ENCODE measurements at regions not wholly inside any gene's neighbourhood (a gene's known extent, or its start where the extent isn't known, plus 50 kb on each side); places are given as distances from the start of the nearest gene placed in this dataset.
A peak's percentile ranks its signal among the peaks of the same experiment; 100 is the strongest.

- DNase-seq (ENCODE audit: insufficient read length, low spot score, missing footprints) = no peak
- TF ChIP-seq CTCF (IDR thresholded peaks at IDR 0.05; ENCODE audit: extremely low read depth, low read depth, low read length) = no peak
- Histone ChIP-seq H3K27ac (ENCODE audit: low read depth, low read length) (no peak overlapping the region), H3K27me3 (ENCODE audit: insufficient read depth, low read length) (no peaks in the 10 kb centered on the region), H3K4me2 (ENCODE audit: insufficient read depth, low read length) (no peak overlapping the region), H2AFZ (ENCODE audit: low read length) (no peak overlapping the region), H3K79me2 (ENCODE audit: insufficient read depth, low read length) (no peaks in the 10 kb centered on the region), H3K4me1 (ENCODE audit: insufficient read depth, low read length) (peaks cover 20% of the 10 kb centered on the region), H3K9me3 (ENCODE audit: low read depth, low read length) (peaks cover 6% of the 10 kb centered on the region), H3K36me3 (ENCODE audit: insufficient read depth, low read length) (no peaks in the 10 kb centered on the region), H3K4me3 (ENCODE audit: insufficient read depth, low read length) (no peak overlapping the region), H4K20me1 (ENCODE audit: insufficient read depth, low read length) (no peaks in the 10 kb centered on the region)
Measured at GRCh38 chr2:236639461-236640235, 70.0 kb downstream of the ACKR3 start.

GRCh38 chr2:236641051-236641726, 71.6 kb downstream of the ACKR3 start:
- Histone ChIP-seq H3K36me3 (ENCODE audit: insufficient read depth, low read length) (no peaks in the 10 kb centered on the region), H3K79me2 (ENCODE audit: insufficient read depth, low read length) (no peaks in the 10 kb centered on the region), H3K9me3 (ENCODE audit: low read depth, low read length) (peaks cover 6% of the 10 kb centered on the region), H3K27me3 (ENCODE audit: insufficient read depth, low read length) (no peaks in the 10 kb centered on the region), H3K4me3 (ENCODE audit: insufficient read depth, low read length) (no peak overlapping the region), H2AFZ (ENCODE audit: low read length) (no peak overlapping the region), H3K4me2 (ENCODE audit: insufficient read depth, low read length) (no peak overlapping the region), H3K27ac (ENCODE audit: low read depth, low read length) (no peak overlapping the region), H4K20me1 (ENCODE audit: insufficient read depth, low read length) (no peaks in the 10 kb centered on the region), H3K4me1 (ENCODE audit: insufficient read depth, low read length) (peaks cover 20% of the 10 kb centered on the region)
- no peak for DNase-seq (ENCODE audit: insufficient read length, low spot score, missing footprints)
- TF ChIP-seq CTCF (IDR thresholded peaks at IDR 0.05; ENCODE audit: extremely low read depth, low read depth, low read length) = no peak

- Histone ChIP-seq H3K27ac (ENCODE audit: low read depth, low read length) (peak overlapping the region; percentile 98), H3K36me3 (ENCODE audit: insufficient read depth, low read length) (no peaks in the 10 kb centered on the region), H3K4me3 (ENCODE audit: insufficient read depth, low read length) (peak overlapping the region; percentile 24), H3K4me2 (ENCODE audit: insufficient read depth, low read length) (peak overlapping the region; percentile 82), H3K9me3 (ENCODE audit: low read depth, low read length) (peaks cover 6% of the 10 kb centered on the region), H3K27me3 (ENCODE audit: insufficient read depth, low read length) (no peaks in the 10 kb centered on the region), H3K79me2 (ENCODE audit: insufficient read depth, low read length) (no peaks in the 10 kb centered on the region), H4K20me1 (ENCODE audit: insufficient read depth, low read length) (no peaks in the 10 kb centered on the region), H2AFZ (ENCODE audit: low read length) (no peak overlapping the region), H3K4me1 (ENCODE audit: insufficient read depth, low read length) (peaks cover 20% of the 10 kb centered on the region)
- no peak for DNase-seq (ENCODE audit: insufficient read length, low spot score, missing footprints)
- TF ChIP-seq CTCF (IDR thresholded peaks at IDR 0.05; ENCODE audit: extremely low read depth, low read depth, low read length) = no peak
Measured at GRCh38 chr2:236642125-236642524, 72.5 kb downstream of the ACKR3 start.

- Histone ChIP-seq H4K20me1 (ENCODE audit: insufficient read depth, low read length) (no peaks in the 10 kb centered on the region), H3K27me3 (ENCODE audit: insufficient read depth, low read length) (no peaks in the 10 kb centered on the region), H3K4me1 (ENCODE audit: insufficient read depth, low read length) (peaks cover 18% of the 10 kb centered on the region), H3K27ac (ENCODE audit: low read depth, low read length) (peak overlapping the region; percentile 98), H3K36me3 (ENCODE audit: insufficient read depth, low read length) (no peaks in the 10 kb centered on the region), H3K4me2 (ENCODE audit: insufficient read depth, low read length) (peak overlapping the region; percentile 82), H3K4me3 (ENCODE audit: insufficient read depth, low read length) (peak overlapping the region; percentile 61), H3K79me2 (ENCODE audit: insufficient read depth, low read length) (no peaks in the 10 kb centered on the region), H2AFZ (ENCODE audit: low read length) (peak overlapping the region; percentile 79), H3K9me3 (ENCODE audit: low read depth, low read length) (peaks cover 6% of the 10 kb centered on the region)
- no peak for TF ChIP-seq CTCF (IDR thresholded peaks at IDR 0.05; ENCODE audit: extremely low read depth, low read depth, low read length)
- peak; percentile 97 for DNase-seq (ENCODE audit: insufficient read length, low spot score, missing footprints)
Measured at GRCh38 chr2:236642584-236643291, 73.1 kb downstream of the ACKR3 start.
